ENCODE measurements at regions not wholly inside any gene's neighbourhood (a gene's known extent, or its start where the extent isn't known, plus 50 kb on each side); places are given as distances from the start of the nearest gene placed in this dataset.

- DNase-seq (ENCODE audit: low spot score in 2 of 2) (no peak), ATAC-seq (replicated peaks; ENCODE audit: extremely low read depth, poor library complexity, severe bottlenecking) (no peak)
- Mint-ChIP-seq H3K4me1 (no peaks in the 10 kb centered on the region), H3K4me3 (no peak overlapping the region), H3K27me3 (no peaks in the 10 kb centered on the region), H3K36me3 (ENCODE audit: insufficient read depth) (no peaks in the 10 kb centered on the region), H3K27ac (ENCODE audit: low read depth) (no peak overlapping the region), H3K9me3 (no peaks in the 10 kb centered on the region)
These were observed 241.2 kb downstream of the TFCP2L1 start for GRCh38 chr2:121043827-121044222.

DNA sequence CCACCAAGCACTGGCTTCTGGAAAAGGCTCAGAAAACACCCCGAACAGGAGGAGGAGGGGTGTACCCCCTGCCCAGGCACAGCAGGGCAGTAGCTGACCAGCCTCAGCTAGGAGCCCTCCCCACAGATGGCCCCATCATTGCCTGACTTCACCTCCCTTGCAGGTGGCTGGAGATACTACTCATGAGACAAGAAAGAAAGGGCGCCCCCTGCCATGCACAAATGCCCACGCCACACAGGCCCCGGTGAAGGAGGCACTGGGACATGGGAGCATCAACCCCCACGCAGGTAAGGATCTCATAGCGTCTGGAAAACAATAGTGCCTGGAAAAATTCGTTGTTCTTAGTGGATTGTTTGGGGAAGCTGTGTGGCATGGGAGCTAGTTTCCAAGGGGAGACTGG lies 240.6 kb downstream of the TFCP2L1 start:
- no peak overlapping the region for H3K27ac Mint-ChIP-seq (ENCODE audit: low read depth)
- DNase-seq (ENCODE audit: low spot score in 2 of 2), result no peak
- no peaks in the 10 kb centered on the region for H3K27me3 Mint-ChIP-seq
- H3K36me3 Mint-ChIP-seq (ENCODE audit: insufficient read depth), result no peaks in the 10 kb centered on the region
- H3K4me1 Mint-ChIP-seq, result no peaks in the 10 kb centered on the region
- ATAC-seq (replicated peaks; ENCODE audit: extremely low read depth, poor library complexity, severe bottlenecking), result no peak
- H3K4me3 Mint-ChIP-seq, result no peak overlapping the region
- no peaks in the 10 kb centered on the region for H3K9me3 Mint-ChIP-seq

- no peak overlapping the region for H3K27ac Mint-ChIP-seq (ENCODE audit: low read depth)
- H3K27me3 Mint-ChIP-seq, result no peaks in the 10 kb centered on the region
- H3K36me3 Mint-ChIP-seq (ENCODE audit: insufficient read depth), result no peaks in the 10 kb centered on the region
- no peak for DNase-seq (ENCODE audit: low spot score in 2 of 2)
- H3K4me1 Mint-ChIP-seq, result no peaks in the 10 kb centered on the region
- no peak overlapping the region for H3K4me3 Mint-ChIP-seq
- H3K9me3 Mint-ChIP-seq, result no peaks in the 10 kb centered on the region
- ATAC-seq (replicated peaks; ENCODE audit: extremely low read depth, poor library complexity, severe bottlenecking), result no peak
These were observed 239.8 kb downstream of the TFCP2L1 start for GRCh38 chr2:121045245-121045644.

DNA sequence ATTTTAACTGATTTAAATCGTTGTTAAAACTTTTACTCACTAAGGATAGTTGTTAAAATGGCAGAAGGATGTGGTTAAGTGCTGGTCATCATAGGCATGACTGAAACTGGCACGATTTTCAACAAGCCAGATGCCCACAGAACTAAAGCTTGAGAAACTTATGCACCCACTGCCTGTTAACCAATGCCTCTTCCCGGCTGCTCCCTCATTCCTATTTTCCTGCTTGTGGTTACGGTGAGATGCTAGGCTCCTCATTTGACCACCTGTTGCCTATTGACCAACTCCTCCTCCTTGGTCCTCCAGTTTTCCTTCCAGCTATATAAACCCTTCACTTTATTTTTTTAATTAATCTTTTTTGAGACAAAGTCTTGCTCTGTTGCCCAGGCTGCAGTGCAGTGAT lies 238.7 kb downstream of the TFCP2L1 start:
- no peak for DNase-seq (ENCODE audit: low spot score in 2 of 2)
- no peaks in the 10 kb centered on the region for H3K9me3 Mint-ChIP-seq
- no peak overlapping the region for H3K4me3 Mint-ChIP-seq

GRCh38 chr2:121047383-121047782 lies 237.6 kb downstream of the TFCP2L1 start:
- H3K4me1 Mint-ChIP-seq, result no peaks in the 10 kb centered on the region
- no peak overlapping the region for H3K27ac Mint-ChIP-seq (ENCODE audit: low read depth)
- H3K9me3 Mint-ChIP-seq, result no peaks in the 10 kb centered on the region
- DNase-seq (ENCODE audit: low spot score in 2 of 2) (no peak), ATAC-seq (replicated peaks; ENCODE audit: extremely low read depth, poor library complexity, severe bottlenecking) (no peak)
- H3K4me3 Mint-ChIP-seq, result no peak overlapping the region
- H3K27me3 Mint-ChIP-seq, result peaks cover 16% of the 10 kb centered on the region
- H3K36me3 Mint-ChIP-seq (ENCODE audit: insufficient read depth), result no peaks in the 10 kb centered on the region

More for the DNA sequence above, 238.7 kb downstream of the TFCP2L1 start:
- ATAC-seq (replicated peaks; ENCODE audit: extremely low read depth, poor library complexity, severe bottlenecking), result no peak
- Mint-ChIP-seq H3K4me1 (no peaks in the 10 kb centered on the region), H3K36me3 (ENCODE audit: insufficient read depth) (no peaks in the 10 kb centered on the region), H3K27me3 (peaks cover 5% of the 10 kb centered on the region), H3K27ac (ENCODE audit: low read depth) (no peak overlapping the region)

DNA sequence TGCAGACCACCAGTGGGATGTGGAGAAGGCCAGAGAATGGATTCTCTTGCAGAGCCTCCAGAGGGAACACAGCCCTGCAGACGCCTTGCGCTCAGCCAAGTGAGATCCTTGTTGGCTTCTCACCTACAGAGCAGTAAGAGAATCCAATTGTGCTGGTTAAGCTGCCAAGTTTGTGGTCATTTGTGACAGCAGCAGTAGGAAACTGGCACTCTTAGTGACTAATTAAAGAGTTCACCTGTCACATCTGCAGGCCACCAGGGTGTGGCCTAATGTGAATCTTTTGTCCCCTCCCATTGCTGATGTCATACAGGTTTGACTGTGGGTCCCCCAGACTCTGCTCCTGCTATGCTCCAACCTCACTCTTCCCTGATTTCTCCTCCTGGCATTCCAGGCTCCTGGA lies 235.9 kb downstream of the TFCP2L1 start:
- no peak overlapping the region for H3K27ac Mint-ChIP-seq (ENCODE audit: low read depth)
- H3K36me3 Mint-ChIP-seq (ENCODE audit: insufficient read depth), result no peaks in the 10 kb centered on the region
- H3K27me3 Mint-ChIP-seq, result peaks cover 23% of the 10 kb centered on the region
- no peak overlapping the region for H3K4me3 Mint-ChIP-seq
- H3K9me3 Mint-ChIP-seq, result no peaks in the 10 kb centered on the region
- ATAC-seq (replicated peaks; ENCODE audit: extremely low read depth, poor library complexity, severe bottlenecking) (no peak), DNase-seq (ENCODE audit: low spot score in 2 of 2) (no peak)
- no peaks in the 10 kb centered on the region for H3K4me1 Mint-ChIP-seq

DNA sequence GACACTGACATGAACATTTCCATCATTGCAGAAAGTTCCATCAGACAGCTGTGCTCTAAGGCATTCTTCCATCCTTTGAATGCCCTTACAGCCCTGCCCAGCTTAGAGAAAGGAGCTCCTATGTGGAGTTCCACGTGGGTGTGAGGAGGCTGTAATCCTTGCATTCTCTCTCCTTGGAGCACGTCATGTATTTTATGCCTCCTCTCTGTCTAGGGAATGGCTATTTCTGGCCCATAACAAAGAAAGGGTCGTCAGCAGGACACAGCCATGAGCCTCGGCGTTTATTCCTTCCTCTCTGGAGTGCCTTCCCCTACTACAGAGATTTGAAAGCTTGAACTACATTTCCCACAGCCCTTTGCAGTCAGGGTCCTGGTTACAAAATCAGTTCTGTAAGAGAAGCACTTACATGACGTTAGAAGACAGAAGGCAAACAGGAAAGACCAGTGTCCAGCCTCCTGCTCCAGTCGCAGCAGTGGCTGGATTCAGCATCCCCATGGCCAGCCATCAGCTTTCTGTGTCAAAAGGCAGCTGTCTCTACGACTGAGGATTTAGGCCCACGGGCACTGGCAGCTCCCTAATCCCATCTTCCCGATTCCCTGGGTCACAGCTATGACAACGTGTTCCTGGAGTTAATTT lies 234.9 kb downstream of the TFCP2L1 start:
- ATAC-seq (replicated peaks; ENCODE audit: extremely low read depth, poor library complexity, severe bottlenecking) (no peak), DNase-seq (ENCODE audit: low spot score in 2 of 2) (no peak)
- Mint-ChIP-seq H3K27ac (ENCODE audit: low read depth) (no peak overlapping the region), H3K9me3 (no peaks in the 10 kb centered on the region), H3K36me3 (ENCODE audit: insufficient read depth) (no peaks in the 10 kb centered on the region), H3K4me3 (no peak overlapping the region), H3K27me3 (peaks cover 28% of the 10 kb centered on the region), H3K4me1 (no peaks in the 10 kb centered on the region)

DNA sequence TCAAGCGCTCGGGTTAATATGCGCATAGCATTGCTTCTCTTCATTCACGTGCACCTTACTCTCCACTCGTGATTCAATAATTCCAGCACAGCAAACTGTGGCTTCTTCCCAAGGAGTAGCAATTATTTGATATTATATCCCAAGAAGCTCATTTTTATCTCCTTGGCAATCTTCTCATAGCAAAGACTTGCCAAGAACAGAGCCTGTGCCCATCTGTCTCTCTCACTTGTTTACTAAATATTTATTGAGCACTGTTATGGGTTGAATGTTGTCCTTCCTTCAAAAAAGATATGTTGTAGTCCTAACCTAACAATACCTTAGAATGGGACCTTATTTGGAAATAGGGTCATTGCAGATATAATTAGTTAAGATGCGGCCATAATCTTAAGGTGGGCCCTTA lies 233.7 kb downstream of the TFCP2L1 start:
- H3K27me3 Mint-ChIP-seq, result peaks cover 28% of the 10 kb centered on the region
- ATAC-seq (replicated peaks; ENCODE audit: extremely low read depth, poor library complexity, severe bottlenecking), result no peak
- H3K4me1 Mint-ChIP-seq, result no peaks in the 10 kb centered on the region
- no peak overlapping the region for H3K27ac Mint-ChIP-seq (ENCODE audit: low read depth)
- H3K36me3 Mint-ChIP-seq (ENCODE audit: insufficient read depth), result no peaks in the 10 kb centered on the region
- no peak overlapping the region for H3K4me3 Mint-ChIP-seq
- DNase-seq (ENCODE audit: low spot score in 2 of 2), result no peak
- H3K9me3 Mint-ChIP-seq, result no peaks in the 10 kb centered on the region

DNA sequence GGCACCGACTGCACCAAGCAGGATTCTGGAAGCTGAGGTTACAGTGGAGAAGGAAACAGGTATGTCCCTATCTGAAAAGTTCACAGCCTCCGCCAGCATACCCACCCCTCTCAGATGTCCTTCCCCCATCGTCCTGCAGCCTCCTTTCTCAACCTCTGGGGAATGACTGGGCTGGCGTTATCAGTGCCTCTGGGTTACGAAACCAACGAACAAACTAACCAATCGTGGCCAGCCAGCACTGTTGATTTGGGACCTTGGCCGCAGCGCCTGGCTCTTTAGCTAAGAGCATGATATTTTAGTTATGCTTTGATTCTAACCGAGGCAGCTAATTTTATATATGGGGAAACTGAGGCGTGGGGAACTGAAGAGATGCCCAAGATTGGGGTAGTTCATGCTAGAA lies 233.0 kb downstream of the TFCP2L1 start:
- Mint-ChIP-seq H3K4me3 (no peak overlapping the region), H3K4me1 (no peaks in the 10 kb centered on the region), H3K27me3 (peaks cover 30% of the 10 kb centered on the region), H3K9me3 (no peaks in the 10 kb centered on the region), H3K27ac (ENCODE audit: low read depth) (no peak overlapping the region), H3K36me3 (ENCODE audit: insufficient read depth) (no peaks in the 10 kb centered on the region)
- DNase-seq (ENCODE audit: low spot score in 2 of 2) (no peak), ATAC-seq (replicated peaks; ENCODE audit: extremely low read depth, poor library complexity, severe bottlenecking) (no peak)

- ATAC-seq (replicated peaks; ENCODE audit: extremely low read depth, poor library complexity, severe bottlenecking) (no peak), DNase-seq (ENCODE audit: low spot score in 2 of 2) (no peak)
- no peaks in the 10 kb centered on the region for H3K9me3 Mint-ChIP-seq
- no peaks in the 10 kb centered on the region for H3K4me1 Mint-ChIP-seq
- H3K4me3 Mint-ChIP-seq, result no peak overlapping the region
- H3K27ac Mint-ChIP-seq (ENCODE audit: low read depth), result no peak overlapping the region
- H3K27me3 Mint-ChIP-seq, result peaks cover 35% of the 10 kb centered on the region
- no peaks in the 10 kb centered on the region for H3K36me3 Mint-ChIP-seq (ENCODE audit: insufficient read depth)
These were observed 232.5 kb downstream of the TFCP2L1 start for GRCh38 chr2:121052521-121052920.

- Mint-ChIP-seq H3K36me3 (ENCODE audit: insufficient read depth) (no peaks in the 10 kb centered on the region), H3K9me3 (no peaks in the 10 kb centered on the region), H3K27me3 (peaks cover 44% of the 10 kb centered on the region), H3K27ac (ENCODE audit: low read depth) (no peak overlapping the region), H3K4me3 (no peak overlapping the region), H3K4me1 (no peaks in the 10 kb centered on the region)
- DNase-seq (ENCODE audit: low spot score in 2 of 2) (no peak), ATAC-seq (replicated peaks; ENCODE audit: extremely low read depth, poor library complexity, severe bottlenecking) (no peak)
These were observed 229.9 kb downstream of the TFCP2L1 start for GRCh38 chr2:121055088-121055487.

DNA sequence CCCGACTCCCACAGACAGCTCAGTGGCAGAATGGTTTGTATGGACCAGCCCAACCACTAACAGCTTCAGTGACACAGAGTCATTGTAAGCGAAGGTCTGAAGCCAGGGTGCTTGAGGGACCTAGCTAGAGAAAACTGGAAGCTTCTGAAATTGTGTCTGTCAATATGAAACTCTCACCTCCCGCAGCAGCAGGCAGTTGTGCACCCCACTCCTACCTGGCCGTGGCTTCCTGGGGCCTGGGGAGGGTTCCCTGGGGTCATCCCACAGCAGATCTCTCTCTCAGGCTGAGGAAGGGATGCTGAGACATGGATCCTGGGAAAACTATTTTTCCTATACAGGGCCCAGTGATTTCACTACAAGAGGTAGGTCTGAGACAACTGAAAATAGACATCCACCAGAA lies 229.5 kb downstream of the TFCP2L1 start:
- DNase-seq (ENCODE audit: low spot score in 2 of 2) (no peak), ATAC-seq (replicated peaks; ENCODE audit: extremely low read depth, poor library complexity, severe bottlenecking) (no peak)
- Mint-ChIP-seq H3K27ac (ENCODE audit: low read depth) (no peak overlapping the region), H3K36me3 (ENCODE audit: insufficient read depth) (no peaks in the 10 kb centered on the region), H3K4me3 (no peak overlapping the region), H3K4me1 (no peaks in the 10 kb centered on the region), H3K27me3 (peaks cover 44% of the 10 kb centered on the region), H3K9me3 (no peaks in the 10 kb centered on the region)

GRCh38 chr2:121058852-121059558 lies 226.0 kb downstream of the TFCP2L1 start:
- Mint-ChIP-seq H3K27ac (ENCODE audit: low read depth) (no peak overlapping the region), H3K9me3 (no peaks in the 10 kb centered on the region), H3K36me3 (ENCODE audit: insufficient read depth) (no peaks in the 10 kb centered on the region), H3K4me1 (no peaks in the 10 kb centered on the region), H3K4me3 (no peak overlapping the region), H3K27me3 (peaks cover 43% of the 10 kb centered on the region)
- ATAC-seq (replicated peaks; ENCODE audit: extremely low read depth, poor library complexity, severe bottlenecking) (no peak), DNase-seq (ENCODE audit: low spot score in 2 of 2) (no peak)

Measured in central memory CD8-positive, alpha-beta T cell (primary cell).